K562 (cell line): ENCODE measurements at regions not wholly inside any gene's neighbourhood (a gene's known extent, or its start where the extent isn't known, plus 50 kb on each side); places are given as distances from the start of the nearest gene placed in this dataset.

ENCODE experiments used
- NR3C1 ChIP-seq: sonication (generic); formaldehyde crosslinking; IDR thresholded peaks from 2 replicates; pipeline ENCODE4 v1.8.1; 2022; ENCODE audit warnings: missing genetic modification reagents
- TCF7 ChIP-seq: sonication (generic); IDR thresholded peaks from 2 replicates; pipeline ENCODE4 v1.6.1; 2016; ENCODE audit warnings: antibody characterized with exemption, borderline replicate concordance
- ZBTB34 ChIP-seq: fragments of 250-450 bp; sonication (Bioruptor Pico); IDR thresholded peaks from 2 replicates; pipeline ENCODE4 v1.8.0; 2021; ENCODE audit warnings: mild to moderate bottlenecking, moderate library complexity

GRCh38 chr15:77727635-77728304 lies 95.1 kb upstream of the LINGO1 start:
- TF ChIP-seq NR3C1 (no peak), TCF7 (no peak), ZBTB34 (no peak)
